Gastrocnemius medialis (tissue), 4 donors: ENCODE measurements at regions not wholly inside any gene's neighbourhood (a gene's known extent, or its start where the extent isn't known, plus 50 kb on each side); places are given as distances from the start of the nearest gene placed in this dataset.

ENCODE experiments used
- ATAC-seq, 2 donors: fragments of 150-250 bp; one replicate each; pipeline ENCODE4 v1.9.1; 2016
- DNase-seq, 2 donors: peaks; one replicate each; pipeline ENCODE4 v3.0.0-alpha.2; 2019
- H3K27ac ChIP-seq, 4 donors: fragments of 200-600 bp; sonication (generic); 1 replicate in 1 of 4; 2 replicates in 3 of 4; pipeline ENCODE4 v1.5.1; 2016 to 2018; ENCODE audit warnings: mild to moderate bottlenecking in 2 of 4, moderate library complexity in 1 of 4
- H3K27me3 ChIP-seq, 3 donors: fragments of 200-600 bp; sonication (generic) in 2 of 3; 1 replicate in 1 of 3; 2 replicates in 2 of 3; pipeline versions ENCODE4 v1.5.1 to v1.6.0; 2016 to 2019; ENCODE audit warnings: mild to moderate bottlenecking in 1 of 3, moderate library complexity in 1 of 3
- H3K36me3 ChIP-seq, 2 donors: fragments of 200-600 bp; sonication (generic) in 1 of 2; one replicate each; pipeline ENCODE4 v1.5.1; 2017 to 2018
- H3K4me1 ChIP-seq, 2 donors: fragments of 200-600 bp; sonication (generic) in 1 of 2; one replicate each; pipeline ENCODE4 v1.5.1; 2016 to 2017; ENCODE audit warnings: mild to moderate bottlenecking in 2 of 2
- H3K4me3 ChIP-seq, 4 donors: fragments of 200-600 bp; sonication (generic) in 3 of 4; 1 replicate in 1 of 4; 2 replicates in 3 of 4; pipeline ENCODE4 v1.5.1; 2016 to 2019; ENCODE audit warnings: mild to moderate bottlenecking in 2 of 4
- H3K9me3 ChIP-seq, 3 donors: fragments of 200-600 bp; sonication (generic) in 2 of 3; 1 replicate in 1 of 3; 2 replicates in 2 of 3; pipeline ENCODE4 v1.5.1; 2016 to 2019
- POLR2A ChIP-seq, 2 donors: fragments of 450-650 bp; IDR thresholded peaks; one replicate each; pipeline ENCODE4 v1.6.1; 2017; ENCODE audit warnings: antibody characterized with exemption in 2 of 2, mild to moderate bottlenecking in 2 of 2, moderate library complexity in 2 of 2
- in situ Hi-C, 4 donors: fragments of 200-750 bp; cut with MboI; loops; one replicate each; pipeline versions ENCODE4 v1.15.0 to v1.8.0; 2017; ENCODE audit warnings: low sequenced_read_pairs in 4 of 4
- intact Hi-C: fragments of 100-400 bp; cut with DNase I; formaldehyde crosslinking; loops from one replicate; pipeline ENCODE4 v1.15.1; 2023; ENCODE audit warnings: low total_unique reads
- TF ChIP-seq, protein P1 (sequence below), 5 experiments: fragments of 450-650 bp in 3 of 5; fragments of 200-600 bp in 2 of 5; sonication (generic) in 2 of 5; IDR thresholded peaks in 4 of 5; conservative IDR thresholded peaks in 1 of 5; 1 replicate in 4 of 5; 2 replicates in 1 of 5; pipeline ENCODE4 v1.5.1; 2016 to 2019; ENCODE audit warnings: antibody characterized with exemption in 5 of 5, mild to moderate bottlenecking in 3 of 5, moderate library complexity in 3 of 5

- no peaks in the 10 kb centered on the region for H3K9me3 ChIP-seq
- H3K4me3 ChIP-seq: no peak overlapping the region
- no peaks in the 10 kb centered on the region for H3K27me3 ChIP-seq
- in situ Hi-C loops: no loop called here
- DNase-seq (no peak), ATAC-seq (no peak)
- TF ChIP-seq, protein P1, sequence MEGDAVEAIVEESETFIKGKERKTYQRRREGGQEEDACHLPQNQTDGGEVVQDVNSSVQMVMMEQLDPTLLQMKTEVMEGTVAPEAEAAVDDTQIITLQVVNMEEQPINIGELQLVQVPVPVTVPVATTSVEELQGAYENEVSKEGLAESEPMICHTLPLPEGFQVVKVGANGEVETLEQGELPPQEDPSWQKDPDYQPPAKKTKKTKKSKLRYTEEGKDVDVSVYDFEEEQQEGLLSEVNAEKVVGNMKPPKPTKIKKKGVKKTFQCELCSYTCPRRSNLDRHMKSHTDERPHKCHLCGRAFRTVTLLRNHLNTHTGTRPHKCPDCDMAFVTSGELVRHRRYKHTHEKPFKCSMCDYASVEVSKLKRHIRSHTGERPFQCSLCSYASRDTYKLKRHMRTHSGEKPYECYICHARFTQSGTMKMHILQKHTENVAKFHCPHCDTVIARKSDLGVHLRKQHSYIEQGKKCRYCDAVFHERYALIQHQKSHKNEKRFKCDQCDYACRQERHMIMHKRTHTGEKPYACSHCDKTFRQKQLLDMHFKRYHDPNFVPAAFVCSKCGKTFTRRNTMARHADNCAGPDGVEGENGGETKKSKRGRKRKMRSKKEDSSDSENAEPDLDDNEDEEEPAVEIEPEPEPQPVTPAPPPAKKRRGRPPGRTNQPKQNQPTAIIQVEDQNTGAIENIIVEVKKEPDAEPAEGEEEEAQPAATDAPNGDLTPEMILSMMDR (IDR thresholded peaks at IDR 0.05 in 4 of 5, conservative IDR thresholded peaks at IDR 0.05 in 1 of 5): no peak
- TF ChIP-seq POLR2A (IDR thresholded peaks at IDR 0.05): no peak
- H3K27ac ChIP-seq: no peak overlapping the region
- H3K4me1 ChIP-seq: no peaks in the 10 kb centered on the region
- no peaks in the 10 kb centered on the region for H3K36me3 ChIP-seq
- intact Hi-C loops: no loop called here
Measured at GRCh38 chr14:25988536-25988935, 609.3 kb downstream of the NOVA1 start.

GRCh38 chr14:25955772-25956171 is 642.1 kb downstream of the NOVA1 start:
- Histone ChIP-seq H3K9me3 (no peaks in the 10 kb centered on the region), H3K27ac (no peak overlapping the region), H3K27me3 (no peaks in the 10 kb centered on the region), H3K4me1 (no peaks in the 10 kb centered on the region), H3K36me3 (no peaks in the 10 kb centered on the region), H3K4me3 (no peak overlapping the region)
- DNase-seq: no peak
- intact Hi-C loops (no loop called here), in situ Hi-C loops (no loop called here)
- no peak for ATAC-seq
- TF ChIP-seq POLR2A (IDR thresholded peaks at IDR 0.05): no peak
- TF ChIP-seq, protein P1 (IDR thresholded peaks at IDR 0.05 in 4 of 5, conservative IDR thresholded peaks at IDR 0.05 in 1 of 5): no peak

GRCh38 chr14:25953532-25954139 is 644.2 kb downstream of the NOVA1 start:
- intact Hi-C loops: no loop called here
- Histone ChIP-seq H3K4me3 (no peak overlapping the region), H3K9me3 (no peaks in the 10 kb centered on the region), H3K4me1 (no peaks in the 10 kb centered on the region), H3K27me3 (no peaks in the 10 kb centered on the region), H3K36me3 (no peaks in the 10 kb centered on the region), H3K27ac (no peak overlapping the region)
- DNase-seq (peak in 1 of 2 donors; percentile 12), ATAC-seq (no peak)
- TF ChIP-seq POLR2A (IDR thresholded peaks at IDR 0.05): no peak
- TF ChIP-seq, protein P1 (IDR thresholded peaks at IDR 0.05 in 4 of 5, conservative IDR thresholded peaks at IDR 0.05 in 1 of 5): no peak
- in situ Hi-C loops: no loop called here

DNA sequence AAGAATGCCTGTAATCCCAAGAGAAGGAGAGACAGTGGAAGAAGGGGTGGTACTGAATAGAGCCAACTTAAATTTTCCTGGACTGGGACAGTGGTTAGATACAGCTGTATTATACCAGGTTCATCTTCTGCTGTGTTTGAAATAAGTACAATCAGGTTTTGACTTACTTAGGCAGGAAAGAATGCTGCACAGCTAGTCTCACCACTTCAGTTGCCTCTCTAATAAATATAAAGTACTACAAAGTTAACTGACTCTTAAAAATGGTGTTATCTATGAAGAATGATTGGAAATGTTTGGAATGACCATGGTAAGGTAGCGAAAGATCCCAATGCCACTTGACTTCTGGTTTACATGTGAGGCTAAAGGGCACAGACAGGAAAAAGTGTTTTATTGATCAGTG is 652.1 kb downstream of the NOVA1 start:
- in situ Hi-C loops (no loop called here), intact Hi-C loops (no loop called here)
- H3K4me1 ChIP-seq: no peaks in the 10 kb centered on the region
- DNase-seq (no peak), ATAC-seq (no peak)
- H3K9me3 ChIP-seq: no peaks in the 10 kb centered on the region
- H3K27ac ChIP-seq: no peak overlapping the region
- TF ChIP-seq POLR2A (IDR thresholded peaks at IDR 0.05): no peak
- TF ChIP-seq, protein P1 (IDR thresholded peaks at IDR 0.05 in 4 of 5, conservative IDR thresholded peaks at IDR 0.05 in 1 of 5): no peak
- H3K4me3 ChIP-seq: no peak overlapping the region
- H3K36me3 ChIP-seq: no peaks in the 10 kb centered on the region
- H3K27me3 ChIP-seq: no peaks in the 10 kb centered on the region

DNA sequence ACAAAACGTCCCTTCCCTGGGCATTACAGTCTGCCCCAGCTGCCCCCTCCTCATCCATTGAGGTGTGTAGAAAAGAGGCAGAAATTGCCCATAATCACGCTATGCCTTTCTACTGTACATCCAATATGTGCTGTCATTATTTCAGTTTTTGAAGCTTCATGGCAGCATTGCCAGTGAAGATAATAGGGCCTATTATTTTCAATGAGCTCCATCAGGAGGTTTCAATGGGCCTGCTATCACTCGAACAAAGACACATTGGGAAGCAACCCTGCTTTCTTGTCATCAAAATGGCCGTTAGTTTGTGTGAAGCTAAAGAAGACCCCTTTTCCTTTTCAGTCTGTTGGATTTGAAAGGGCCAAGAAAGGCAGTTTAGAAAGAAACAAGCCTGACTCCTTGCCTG is 653.8 kb downstream of the NOVA1 start:
- in situ Hi-C loops: no loop called here
- Histone ChIP-seq H3K27ac (no peak overlapping the region), H3K9me3 (no peaks in the 10 kb centered on the region), H3K36me3 (no peaks in the 10 kb centered on the region), H3K4me1 (no peaks in the 10 kb centered on the region), H3K27me3 (no peaks in the 10 kb centered on the region), H3K4me3 (no peak overlapping the region)
- no peak for ATAC-seq
- TF ChIP-seq, protein P1 (IDR thresholded peaks at IDR 0.05 in 4 of 5, conservative IDR thresholded peaks at IDR 0.05 in 1 of 5): no peak
- TF ChIP-seq POLR2A (IDR thresholded peaks at IDR 0.05): no peak
- intact Hi-C loops: no loop called here
- no peak for DNase-seq
